Sciatic nerve (tissue), 2 donors: ENCODE measurements at regions not wholly inside any gene's neighbourhood (a gene's known extent, or its start where the extent isn't known, plus 50 kb on each side); places are given as distances from the start of the nearest gene placed in this dataset.
A peak's percentile ranks its signal among the peaks of the same experiment; 100 is the strongest.

Experiments
- ATAC-seq: fragments of 200-7000 bp; cut with Tn5 transposase; one replicate; pipeline ENCODE4 v1.9.1; 2020; ENCODE audit warnings: mild to moderate bottlenecking, moderate library complexity
- DNase-seq: peaks from one replicate; pipeline ENCODE4 v3.0.0-alpha.2; 2020; ENCODE audit warnings: low spot score
- intact Hi-C: fragments of 100-400 bp; cut with DNase I; formaldehyde crosslinking; loops from one replicate; pipeline ENCODE4 v1.14.2; 2022
- donor health status: DM: no; HTN: no; CAD: no.
- donor health status: DM: no; HTN: no; CAD: no.

DNA sequence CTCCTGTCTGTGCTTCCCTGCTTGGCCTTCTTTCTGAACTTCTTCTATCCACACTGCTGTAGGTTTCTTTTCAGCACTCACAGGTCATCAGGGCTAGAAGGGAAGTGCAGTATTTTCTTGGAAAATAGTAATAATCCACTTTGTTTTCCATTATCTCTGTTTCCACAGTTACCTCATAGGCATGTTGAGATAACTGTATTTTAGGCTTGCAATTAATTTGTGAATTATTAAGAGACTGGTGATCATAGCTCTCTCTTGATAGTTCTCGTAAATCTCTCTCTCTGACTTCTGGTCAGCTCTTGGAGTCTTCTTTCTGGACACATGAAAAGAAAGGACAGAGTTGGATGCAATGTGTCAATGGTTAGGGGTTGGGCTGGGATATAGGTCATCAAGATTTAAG, 243.6 kb upstream of the IGFBP3 start:
- ATAC-seq (no peak), DNase-seq (no peak)
- intact Hi-C loops = no loop called here

DNA sequence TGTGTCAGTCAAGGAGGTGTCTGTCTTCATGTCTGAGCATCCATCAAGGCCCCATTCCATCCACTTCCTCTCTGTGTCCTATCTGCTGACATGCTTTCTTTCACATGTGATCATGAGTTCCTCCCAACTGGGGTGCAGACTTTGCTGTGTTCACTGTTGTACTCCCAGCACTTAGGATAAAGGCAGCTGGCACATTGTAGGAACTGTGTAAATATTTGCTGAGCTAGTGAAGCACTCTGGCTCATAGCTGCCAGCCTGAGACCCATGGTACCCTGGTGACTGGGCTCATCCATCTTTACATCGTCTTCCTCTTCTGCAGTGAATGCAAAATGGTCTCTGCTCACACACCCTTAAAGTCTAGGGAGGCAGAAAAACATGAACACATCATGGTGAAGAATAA, 242.2 kb upstream of the IGFBP3 start:
- intact Hi-C loops = no loop called here
- no peak for ATAC-seq
- no peak for DNase-seq

GRCh38 chr7:46162609-46163008, 241.5 kb upstream of the IGFBP3 start:
- ATAC-seq = peak; percentile 10

GRCh38 chr7:46160861-46161260, 239.8 kb upstream of the IGFBP3 start:
- ATAC-seq (no peak), DNase-seq (no peak)
- intact Hi-C loops = no loop called here

More at GRCh38 chr7:46162609-46163008, 241.5 kb upstream of the IGFBP3 start:
- intact Hi-C loops = no loop called here
- DNase-seq = no peak

- intact Hi-C loops = no loop called here
- no peak for ATAC-seq
- DNase-seq = no peak
These were observed 236.9 kb upstream of the IGFBP3 start for GRCh38 chr7:46157931-46158330.

DNA sequence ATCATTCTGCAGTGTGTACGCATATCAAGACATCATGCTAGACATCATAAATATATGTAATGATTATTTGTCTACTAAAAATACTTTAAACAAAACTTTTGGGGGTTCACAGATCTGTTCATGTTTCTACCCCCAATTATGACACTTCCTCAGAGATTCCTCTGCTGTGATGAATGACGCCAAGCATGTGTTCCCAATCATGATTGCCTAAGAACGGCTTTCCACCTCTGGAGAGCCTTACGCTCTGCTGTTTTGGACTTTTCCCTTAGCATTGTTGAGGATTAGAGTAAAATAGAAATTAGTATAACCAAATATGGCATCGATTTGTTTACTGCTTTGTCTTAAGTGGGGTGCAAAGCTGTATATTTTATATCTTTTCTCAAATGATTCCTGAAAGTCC, 236.3 kb upstream of the IGFBP3 start:
- ATAC-seq (peak; percentile 65), DNase-seq (no peak)
- intact Hi-C loops = no loop called here

DNA sequence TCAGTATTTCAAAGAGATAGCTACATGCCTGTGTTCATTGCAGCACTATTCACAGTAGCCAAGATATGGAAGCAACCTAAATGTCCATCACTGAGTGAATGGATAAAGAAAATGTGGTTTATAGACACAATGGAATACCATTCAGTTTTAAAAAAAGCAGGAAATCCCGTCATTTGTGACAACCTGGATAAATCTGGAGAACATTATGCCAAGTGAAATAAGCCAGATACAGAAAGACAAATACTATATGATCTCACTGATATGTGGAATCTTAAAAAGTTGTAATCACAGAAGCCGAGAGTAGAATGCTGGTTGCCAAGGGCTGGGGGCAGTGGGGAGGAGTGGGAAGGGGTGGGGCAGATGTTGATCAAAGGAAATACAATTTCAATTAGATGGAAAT, 235.8 kb upstream of the IGFBP3 start:
- no peak for ATAC-seq
- DNase-seq = no peak
- intact Hi-C loops = no loop called here

GRCh38 chr7:46156086-46156485, 235.0 kb upstream of the IGFBP3 start:
- intact Hi-C loops = no loop called here
- no peak for ATAC-seq
- no peak for DNase-seq

GRCh38 chr7:46155367-46155766, 234.3 kb upstream of the IGFBP3 start:
- ATAC-seq = no peak
- DNase-seq = no peak

GRCh38 chr7:46153951-46154787, 233.1 kb upstream of the IGFBP3 start:
- ATAC-seq (peak; percentile 52), DNase-seq (no peak)
- intact Hi-C loops = no loop called here

More at GRCh38 chr7:46155367-46155766, 234.3 kb upstream of the IGFBP3 start:
- intact Hi-C loops = no loop called here

- ATAC-seq (no peak), DNase-seq (no peak)
- intact Hi-C loops = no loop called here
These were observed 232.5 kb upstream of the IGFBP3 start for GRCh38 chr7:46153583-46153950.

GRCh38 chr7:46152696-46153095, 231.6 kb upstream of the IGFBP3 start:
- ATAC-seq (no peak), DNase-seq (no peak)
- intact Hi-C loops = no loop called here

GRCh38 chr7:46150721-46151120, 229.6 kb upstream of the IGFBP3 start:
- intact Hi-C loops = no loop called here
- DNase-seq = no peak
- no peak for ATAC-seq

DNA sequence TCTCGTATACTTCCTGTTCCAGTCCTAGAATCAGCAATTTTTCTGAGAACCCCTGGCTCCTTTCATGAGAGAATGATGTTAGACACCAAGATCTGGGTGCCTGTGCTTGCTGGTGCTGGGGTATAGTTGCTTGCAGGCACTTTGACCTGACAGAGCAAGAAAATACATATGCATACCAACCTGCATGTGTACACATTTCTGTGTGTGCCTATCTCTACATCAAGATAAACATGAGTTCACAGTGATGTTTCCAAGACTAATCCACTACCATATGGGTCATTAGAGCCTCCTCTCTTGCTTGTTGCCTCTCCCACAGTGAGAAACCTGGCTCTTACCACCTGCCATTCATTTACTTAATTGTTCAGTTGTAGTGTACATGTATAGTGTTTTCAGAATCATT, 229.1 kb upstream of the IGFBP3 start:
- intact Hi-C loops = no loop called here
- no peak for DNase-seq
- no peak for ATAC-seq

DNA sequence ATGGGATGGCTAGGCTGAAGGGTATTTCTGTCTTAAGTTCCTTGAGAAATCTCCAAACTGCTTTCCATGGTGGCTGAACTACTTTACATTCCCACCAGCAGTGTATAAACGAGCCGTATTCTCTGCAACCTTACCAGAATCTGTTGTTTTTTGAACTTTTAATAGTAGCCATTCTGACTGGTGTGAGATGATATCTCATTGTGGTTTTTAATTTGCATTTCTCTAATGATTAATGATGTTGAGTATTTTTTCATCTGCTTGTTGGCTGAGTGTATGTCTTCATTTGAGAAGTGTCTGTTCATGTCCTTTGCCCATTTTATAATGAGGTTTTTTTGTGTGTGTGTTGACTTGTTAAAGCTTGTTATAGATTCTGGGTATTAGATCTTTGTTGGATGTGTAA, 226.8 kb upstream of the IGFBP3 start:
- no peak for ATAC-seq
- no peak for DNase-seq
- intact Hi-C loops = no loop called here

GRCh38 chr7:46146454-46147255, 225.6 kb upstream of the IGFBP3 start:
- intact Hi-C loops = no loop called here
- DNase-seq (no peak), ATAC-seq (no peak)

- no peak for DNase-seq
- ATAC-seq = peak; percentile 70
- intact Hi-C loops = no loop called here
These were observed 224.3 kb upstream of the IGFBP3 start for GRCh38 chr7:46145412-46145811.

- intact Hi-C loops = no loop called here
- no peak for DNase-seq
- ATAC-seq = no peak
These were observed 223.2 kb upstream of the IGFBP3 start for GRCh38 chr7:46143949-46144917.

DNA sequence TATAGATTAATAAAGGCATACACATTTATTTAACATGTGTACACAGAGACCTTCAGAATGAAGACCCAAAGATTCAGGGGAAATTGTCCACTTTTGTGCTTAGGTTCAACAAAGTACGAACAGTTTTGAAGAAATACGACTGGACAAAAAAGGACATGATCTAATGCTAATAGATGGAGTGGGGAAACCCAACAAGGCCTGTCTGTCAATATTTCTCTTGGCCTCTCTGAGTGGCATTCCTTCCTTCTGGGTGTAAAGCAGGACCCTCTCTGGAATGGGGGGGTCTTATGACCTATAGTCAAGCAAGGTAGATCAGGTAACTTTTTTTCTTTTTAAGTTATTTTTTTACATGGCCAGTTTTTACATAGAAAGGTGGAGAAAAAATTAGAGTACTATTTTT, 222.3 kb upstream of the IGFBP3 start:
- intact Hi-C loops = no loop called here
- no peak for DNase-seq
- no peak for ATAC-seq
